GM21723 (cell line): ENCODE measurements at regions not wholly inside any gene's neighbourhood (a gene's known extent, or its start where the extent isn't known, plus 50 kb on each side); places are given as distances from the start of the nearest gene placed in this dataset.
"Not testable (repeated sequence)": the region's sequence is repeated elsewhere in the genome, so short reads cannot be mapped to it uniquely, and the experiment has no call there.

ENCODE experiments used
- ATAC-seq: cut with Tn5 transposase; IDR thresholded peaks from one replicate; pipeline ENCODE4 v1.9.1; 2021; ENCODE audit warnings: mild to moderate bottlenecking, moderate library complexity; ENCODE audit not compliant: unreplicated experiment

DNA sequence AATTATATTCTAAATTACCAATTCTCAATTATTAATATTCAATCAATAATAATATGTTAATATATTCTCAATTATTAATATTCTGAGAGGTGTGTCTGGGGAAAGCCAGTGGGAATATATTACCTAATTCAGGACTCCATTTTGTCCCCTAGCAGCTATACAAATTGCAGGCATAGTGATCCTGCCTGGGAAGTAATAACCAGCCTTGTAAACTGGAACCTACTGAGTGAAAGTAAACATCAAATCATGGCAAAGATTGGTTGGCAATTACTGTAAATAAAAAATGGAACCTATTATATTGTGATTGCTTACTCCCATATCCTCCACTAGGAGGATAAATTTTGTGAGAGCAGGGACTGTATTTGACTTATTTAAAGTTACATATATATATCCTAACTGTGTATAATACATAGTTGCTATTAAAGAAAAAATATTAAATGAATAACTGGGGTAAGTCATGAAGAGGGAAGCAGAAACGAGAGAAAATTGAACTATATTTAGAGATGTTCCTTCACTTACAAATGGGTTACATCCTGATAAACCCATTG, 150.5 kb upstream of the ELL2 start:
- no peak for ATAC-seq

DNA sequence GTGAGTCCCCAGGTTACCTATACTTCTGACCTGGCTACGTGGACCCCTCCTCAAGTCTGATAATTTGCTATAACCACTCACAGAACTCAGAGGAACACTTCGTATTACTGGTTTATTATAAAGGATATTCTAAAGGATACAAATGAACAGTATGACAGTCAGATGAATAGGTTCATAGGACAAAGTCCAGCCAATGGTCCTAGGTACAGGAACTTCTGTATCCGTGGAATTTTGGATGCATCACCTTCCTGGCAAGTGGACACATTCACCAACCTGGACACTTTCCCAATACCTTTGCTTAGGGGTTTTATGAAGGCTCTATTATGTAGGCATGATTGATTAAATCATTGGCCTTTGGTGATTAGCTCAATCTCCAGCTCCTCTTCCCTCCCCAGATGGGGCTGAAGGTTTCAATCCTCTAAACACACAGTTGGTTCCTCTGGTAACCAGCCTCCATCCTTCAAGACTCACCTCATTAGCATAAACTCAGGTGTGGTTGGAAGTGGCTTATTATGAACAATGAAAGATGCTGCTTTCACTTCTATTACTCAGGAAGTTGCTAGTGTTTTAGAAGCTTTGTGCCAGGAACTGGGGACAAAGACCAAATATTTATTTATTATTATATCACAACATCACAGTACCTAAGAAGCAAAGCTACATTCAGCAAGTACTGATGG, 149.6 kb upstream of the ELL2 start:
- no peak for ATAC-seq

DNA sequence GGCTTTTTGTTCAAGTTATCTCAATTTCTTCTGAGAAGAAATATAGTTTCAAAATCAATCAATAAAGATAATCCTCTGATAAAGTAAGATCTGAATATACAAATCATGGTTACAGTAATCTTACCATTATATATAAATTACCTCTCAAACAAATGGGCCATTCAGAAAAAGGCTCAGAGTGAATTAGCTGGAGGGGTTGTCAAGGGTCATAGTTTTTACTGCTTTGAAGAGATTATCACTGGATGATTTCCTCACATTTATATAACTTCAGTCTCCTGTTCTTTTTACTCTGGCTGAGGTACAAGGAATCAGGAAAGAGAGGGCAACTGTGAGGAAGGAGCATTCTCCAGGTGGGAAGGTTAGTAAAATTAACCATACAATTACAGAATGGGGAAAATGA, 148.6 kb upstream of the ELL2 start:
- ATAC-seq: no peak

DNA sequence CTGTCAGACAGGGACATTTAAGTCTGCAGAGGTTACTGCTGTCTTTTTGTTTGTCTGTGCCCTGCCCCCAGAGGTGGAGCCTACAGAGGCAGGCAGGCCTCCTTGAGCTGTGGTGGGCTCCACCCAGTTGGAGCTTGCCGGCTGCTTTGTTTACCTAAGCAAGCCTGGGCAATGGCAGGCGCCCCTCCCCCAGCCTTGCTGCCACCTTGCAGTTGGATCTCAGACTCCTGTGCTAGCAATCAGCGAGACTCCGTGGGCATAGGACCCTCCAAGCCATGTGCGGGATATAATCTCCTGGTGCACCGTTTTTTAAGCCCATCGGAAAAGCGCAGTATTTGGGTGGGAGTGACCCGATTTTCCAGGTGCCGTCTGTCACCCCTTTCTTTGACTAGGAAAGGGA, 147.0 kb upstream of the ELL2 start:
- not testable (repeated sequence) for ATAC-seq

DNA sequence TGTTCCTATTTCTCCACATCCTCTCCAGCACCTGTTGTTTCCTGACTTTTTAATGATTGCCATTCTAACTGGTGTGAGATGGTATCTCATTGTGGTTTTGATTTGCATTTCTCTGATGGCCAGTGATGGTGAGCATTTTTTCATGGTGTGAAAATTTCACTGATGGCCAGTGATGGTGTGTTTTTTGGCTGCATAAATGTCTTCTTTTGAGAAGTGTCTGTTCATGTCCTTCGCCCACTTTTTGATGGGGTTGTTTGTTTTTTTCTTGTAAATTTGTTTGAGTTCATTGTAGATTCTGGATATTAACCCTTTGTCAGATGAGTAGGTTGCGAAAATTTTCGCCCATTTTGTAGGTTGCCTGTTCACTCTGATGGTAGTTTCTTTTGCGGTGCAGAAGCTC, 142.2 kb upstream of the ELL2 start:
- not testable (repeated sequence) for ATAC-seq

DNA sequence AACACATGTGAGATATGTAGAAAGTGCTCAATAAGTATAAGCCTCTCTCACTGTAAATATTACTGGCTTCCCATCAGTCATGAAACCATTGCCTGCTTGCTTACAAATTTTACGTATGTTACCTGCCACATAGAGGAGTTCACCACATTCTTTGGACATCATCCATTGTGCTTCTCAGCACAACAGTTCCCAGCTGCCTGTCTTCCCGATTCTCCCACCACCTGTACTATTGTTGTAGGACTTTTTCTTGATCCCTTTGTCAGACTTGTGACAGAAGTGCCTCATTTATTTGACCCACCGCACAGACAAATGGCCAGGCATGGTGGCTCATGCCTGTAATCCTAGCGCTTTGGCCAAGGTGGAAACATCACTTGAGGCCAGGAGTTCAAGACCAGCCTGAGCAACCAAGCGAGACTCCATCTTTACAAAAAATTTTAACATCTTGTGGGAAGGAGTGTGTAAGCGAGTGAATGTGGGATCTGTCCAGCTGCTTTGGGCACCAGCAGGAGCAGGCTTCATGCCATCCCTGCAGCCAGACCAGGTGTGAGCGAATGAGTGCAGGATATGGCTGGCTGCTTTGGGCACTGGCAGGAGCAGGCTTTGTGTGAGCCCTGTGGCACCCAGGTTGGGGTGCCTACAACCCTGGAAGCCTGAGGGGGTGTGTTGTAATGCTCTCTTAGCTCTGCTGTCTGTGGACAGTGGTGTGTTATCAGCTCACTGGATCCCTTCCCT, 139.9 kb upstream of the ELL2 start:
- no peak for ATAC-seq

DNA sequence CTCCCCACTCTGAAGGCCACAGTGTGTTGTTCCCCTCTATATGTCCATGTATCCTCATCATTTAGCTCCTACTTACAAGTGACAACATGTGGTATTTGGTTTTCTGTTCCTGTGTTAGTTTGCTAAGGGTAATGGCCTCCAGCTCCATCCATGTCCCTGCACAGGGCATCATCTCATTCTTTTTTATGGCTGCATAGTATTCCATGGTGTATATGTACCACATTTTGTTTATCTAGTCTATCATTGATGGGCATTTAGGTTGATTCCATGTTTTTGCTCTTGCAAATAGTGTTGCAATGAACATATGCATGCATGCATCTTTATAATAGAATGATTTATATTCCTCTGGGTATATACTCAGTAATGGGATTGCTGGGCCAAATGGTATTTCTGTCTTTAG, 135.8 kb upstream of the ELL2 start:
- ATAC-seq: not testable (repeated sequence)

DNA sequence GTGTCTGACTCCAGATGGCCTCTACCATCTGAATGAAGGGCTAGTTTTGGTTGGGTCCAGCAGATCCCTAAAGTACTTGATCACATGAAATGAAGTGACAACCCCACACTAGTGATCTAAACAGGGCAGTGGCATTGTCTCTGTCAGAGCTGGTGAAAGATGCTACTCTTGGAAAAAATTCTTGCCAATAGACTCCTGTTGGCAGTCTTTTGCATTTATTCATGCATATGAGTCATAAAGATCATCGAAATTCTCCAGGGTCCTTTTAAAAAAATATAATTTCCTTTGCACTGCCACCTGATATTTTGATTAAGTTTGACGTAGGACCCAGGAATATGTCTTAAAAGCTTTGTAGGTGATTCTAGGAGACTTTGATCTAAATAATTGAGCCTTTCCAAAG, 135.1 kb upstream of the ELL2 start:
- ATAC-seq: no peak

DNA sequence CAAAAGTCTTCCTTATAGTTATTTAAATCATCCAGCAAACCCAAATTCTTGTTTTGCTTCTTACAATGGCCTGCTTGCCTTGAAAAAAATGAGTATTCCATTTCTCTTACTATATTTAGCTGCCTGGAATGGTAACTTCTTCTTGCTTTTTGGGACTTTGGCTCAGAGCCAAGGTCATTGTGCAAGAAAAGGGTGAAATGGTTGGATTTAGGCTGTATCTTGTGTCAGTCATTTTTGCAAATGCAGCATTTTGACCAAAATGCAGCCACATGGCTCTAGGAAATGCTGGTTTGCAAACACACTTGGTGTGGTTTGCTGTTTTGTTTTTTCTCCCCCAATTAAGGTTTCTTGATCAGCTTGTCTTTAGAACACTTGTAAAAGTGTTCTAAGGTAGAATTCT, 133.3 kb upstream of the ELL2 start:
- no peak for ATAC-seq

DNA sequence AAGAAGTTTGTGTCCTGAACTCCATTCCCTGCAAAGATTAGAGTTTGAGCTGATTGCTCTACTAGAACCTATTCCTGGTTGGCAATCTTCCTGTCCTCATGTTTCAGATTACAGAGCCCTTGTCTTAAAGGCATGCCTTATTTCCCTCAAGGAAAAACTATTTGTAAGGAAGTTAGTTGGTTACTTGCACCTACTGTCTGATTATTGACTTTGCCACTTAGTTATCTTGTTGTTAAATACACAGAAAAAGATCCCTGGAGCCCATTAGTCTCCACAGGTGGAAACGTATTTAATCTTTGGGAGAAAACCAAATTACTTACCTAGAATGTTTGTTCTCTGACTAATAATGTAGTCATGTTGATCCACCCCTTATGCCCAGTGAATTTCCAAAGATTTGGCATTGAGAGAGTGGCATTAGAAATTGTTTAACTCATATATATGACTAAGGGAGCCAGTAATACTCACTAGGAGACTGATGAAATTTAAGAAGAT, 132.3 kb upstream of the ELL2 start:
- no peak for ATAC-seq

DNA sequence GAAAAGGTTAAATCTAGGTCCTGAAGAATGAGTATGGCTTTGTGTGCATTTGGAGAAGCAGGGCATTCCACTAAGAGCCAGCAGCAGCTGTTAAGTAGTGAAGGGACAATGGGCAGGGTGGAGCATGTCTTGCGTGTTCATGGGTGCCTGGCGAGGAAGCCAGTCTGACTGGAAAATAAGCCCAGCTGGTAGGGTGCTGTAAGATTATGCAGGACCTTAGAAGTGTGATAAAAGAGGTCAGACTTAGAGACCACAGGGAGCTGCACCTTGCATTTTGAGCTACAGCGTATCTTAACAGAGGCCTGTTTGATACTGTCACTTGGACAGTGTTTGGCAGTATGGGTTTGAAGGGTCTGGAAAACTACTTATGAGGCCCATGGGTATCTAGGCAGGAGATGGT, 131.7 kb upstream of the ELL2 start:
- no peak for ATAC-seq

DNA sequence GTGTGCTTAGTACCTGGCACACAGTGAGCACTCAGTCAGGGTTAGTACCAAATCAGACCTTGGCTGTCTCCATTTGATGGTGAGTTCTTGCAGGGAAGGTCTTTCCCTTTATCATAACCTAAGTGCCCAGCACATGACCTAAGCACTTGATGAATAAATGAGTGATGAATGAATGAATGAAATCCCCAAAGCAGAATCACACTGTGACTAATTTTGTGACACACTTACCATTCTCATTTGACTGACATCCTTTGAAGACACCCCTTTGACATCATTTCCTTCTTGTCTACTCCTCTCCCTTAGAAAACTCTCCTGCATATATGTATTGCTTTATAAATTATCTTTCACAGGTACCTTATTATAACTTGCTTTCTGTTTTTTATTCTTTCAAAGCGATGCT, 130.2 kb upstream of the ELL2 start:
- no peak for ATAC-seq

DNA sequence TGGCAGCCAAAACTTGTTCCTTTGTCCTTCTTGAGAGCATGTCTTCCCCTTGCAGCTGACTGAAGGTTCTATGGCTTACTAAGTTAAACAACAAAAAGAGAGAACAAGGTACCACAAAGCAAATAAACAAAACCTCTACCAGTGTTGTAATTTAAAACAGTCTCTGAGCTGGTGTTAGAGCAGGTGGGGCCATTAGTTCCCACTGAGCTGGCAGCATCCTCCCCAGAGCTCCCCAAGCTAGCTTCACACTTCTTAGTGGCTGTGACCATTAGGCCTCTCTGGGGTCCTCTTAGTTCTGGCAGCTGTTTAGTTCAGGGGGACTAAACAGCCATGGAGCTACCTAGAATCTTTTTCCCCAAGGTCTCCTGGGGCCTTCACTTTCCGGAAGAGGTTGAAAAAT, 128.6 kb upstream of the ELL2 start:
- no peak for ATAC-seq

DNA sequence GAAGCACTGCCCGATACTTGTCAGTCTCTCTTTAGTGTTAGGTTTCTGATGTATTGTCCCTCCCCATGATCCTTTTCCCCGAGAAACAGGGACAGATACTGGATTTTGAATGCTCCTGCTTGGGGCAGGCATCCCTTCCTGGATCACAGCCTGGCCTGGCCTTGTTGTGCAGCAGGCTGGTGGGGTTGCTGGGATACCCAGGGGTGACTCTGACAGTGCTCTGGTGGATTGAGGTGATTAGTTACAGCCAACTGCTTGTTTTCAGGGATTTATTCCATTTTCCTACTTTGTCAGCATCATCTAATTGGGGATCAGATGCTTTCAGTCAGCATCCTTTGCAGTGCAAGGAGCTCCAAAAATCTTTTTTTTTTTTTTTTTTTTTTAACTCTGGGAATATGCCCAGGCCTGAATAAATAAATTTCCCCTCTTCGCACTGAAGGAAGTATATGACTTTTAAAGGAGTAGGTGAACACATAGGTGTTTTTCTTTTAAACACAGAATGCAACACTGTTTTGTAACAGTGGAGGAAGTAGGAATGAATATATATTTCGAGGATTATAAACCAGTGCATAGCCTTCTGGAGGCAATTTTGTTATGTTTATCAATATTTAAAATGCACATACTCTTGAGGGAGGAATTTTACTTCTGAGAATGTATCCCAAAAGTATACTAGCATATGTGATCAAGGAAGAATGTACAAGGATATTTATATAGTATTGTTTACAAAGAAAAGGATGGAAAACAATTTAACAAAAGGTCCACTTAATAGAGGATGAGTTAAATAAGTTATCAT, 127.3 kb upstream of the ELL2 start:
- no peak for ATAC-seq

DNA sequence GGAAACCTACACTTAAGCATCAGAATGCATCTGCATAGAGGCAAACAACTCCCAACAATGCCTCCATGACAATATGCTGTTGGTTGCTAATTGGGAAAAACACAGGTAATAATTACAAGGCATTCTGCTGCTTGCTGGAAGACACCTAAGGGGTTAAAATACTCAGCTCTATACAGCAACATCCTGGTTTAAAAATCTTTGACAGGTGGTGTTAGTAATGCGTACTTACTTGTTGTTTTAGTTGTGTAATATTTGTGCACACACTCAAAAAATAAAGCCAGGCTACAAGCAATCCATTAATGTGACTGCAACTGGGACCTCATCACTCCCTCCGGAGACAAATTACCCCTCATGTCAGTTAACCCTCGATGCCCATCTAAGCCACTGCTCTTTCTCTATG, 126.3 kb upstream of the ELL2 start:
- no peak for ATAC-seq

DNA sequence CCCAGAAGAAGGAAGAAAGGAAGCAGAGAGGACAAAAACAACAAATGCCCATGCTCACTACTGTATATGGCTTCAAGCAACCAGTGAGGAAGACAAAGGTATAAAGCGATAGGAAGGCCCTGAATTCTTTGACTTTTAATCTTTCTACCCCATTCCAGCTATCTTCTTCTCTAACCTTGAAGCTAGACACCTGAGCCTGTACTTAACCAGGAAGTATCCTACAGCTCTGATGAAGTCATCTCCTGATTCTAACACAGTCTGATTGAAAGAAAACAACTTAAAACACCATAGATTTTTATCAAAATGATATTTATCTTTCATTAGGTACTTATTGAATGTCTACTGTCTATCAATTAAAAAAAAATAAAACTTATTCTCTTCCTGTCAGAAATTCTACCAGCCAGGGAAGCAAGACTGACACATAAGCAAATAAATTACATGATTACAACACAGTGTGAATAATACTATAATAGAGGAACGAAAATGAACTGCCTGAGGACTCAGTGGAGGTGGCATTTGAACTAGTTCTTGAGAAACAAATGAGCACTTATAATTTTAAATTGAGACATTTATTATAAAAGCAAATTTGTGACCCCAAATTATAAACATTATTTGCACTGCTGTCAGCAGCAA, 123.3 kb upstream of the ELL2 start:
- ATAC-seq: no peak

DNA sequence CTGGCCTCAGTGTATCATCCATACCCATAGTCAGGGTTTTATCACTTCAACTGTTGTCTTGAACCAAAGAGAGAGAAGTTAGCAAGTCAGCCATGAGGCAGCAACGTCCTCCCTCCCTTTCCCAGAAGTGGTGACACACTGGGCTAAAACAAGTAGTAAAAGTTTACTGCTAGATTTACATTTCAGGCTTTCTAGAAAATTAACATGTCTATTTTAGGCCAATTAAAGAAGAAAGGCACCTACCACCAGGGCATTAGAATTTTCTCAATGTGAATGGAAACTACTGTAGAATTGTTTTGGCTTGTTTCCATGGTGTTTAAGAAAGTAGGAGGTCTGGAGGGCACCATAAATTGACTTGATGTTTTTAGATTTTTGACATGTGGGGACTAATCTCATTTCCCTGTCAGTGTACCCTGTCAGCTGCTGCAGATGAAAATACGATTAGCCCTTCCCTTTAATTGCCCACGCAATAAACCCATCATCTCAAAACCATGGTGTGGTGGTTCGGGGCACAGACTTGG, 121.8 kb upstream of the ELL2 start:
- ATAC-seq: no peak

DNA sequence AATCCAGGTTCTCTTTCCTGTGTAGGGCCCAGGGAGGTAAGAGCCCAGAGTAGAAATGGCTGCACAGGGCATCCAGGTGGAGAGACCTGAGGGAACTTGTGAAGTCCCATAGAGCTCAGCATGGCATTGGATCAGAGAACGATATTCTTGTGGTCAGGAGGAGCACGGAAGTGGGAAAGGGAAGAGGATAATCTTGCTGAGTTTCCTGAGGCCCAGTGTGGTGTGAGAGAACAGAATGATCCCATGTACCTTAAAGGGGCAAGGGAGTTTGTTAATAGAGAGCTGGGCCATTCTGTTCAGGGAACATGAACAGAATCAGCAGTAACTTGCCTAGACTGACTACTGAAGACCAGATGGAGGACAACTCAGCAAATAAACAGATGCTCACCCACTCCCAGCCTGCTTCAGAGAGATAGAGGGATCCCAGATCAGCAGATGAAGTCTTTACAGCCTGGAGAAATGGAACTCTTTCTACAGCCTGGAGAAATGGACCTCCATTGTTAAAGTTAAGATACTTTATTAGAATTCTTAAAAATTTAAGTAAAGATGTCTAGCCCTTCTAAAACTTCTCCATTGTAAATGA, 119.7 kb upstream of the ELL2 start:
- no peak for ATAC-seq

DNA sequence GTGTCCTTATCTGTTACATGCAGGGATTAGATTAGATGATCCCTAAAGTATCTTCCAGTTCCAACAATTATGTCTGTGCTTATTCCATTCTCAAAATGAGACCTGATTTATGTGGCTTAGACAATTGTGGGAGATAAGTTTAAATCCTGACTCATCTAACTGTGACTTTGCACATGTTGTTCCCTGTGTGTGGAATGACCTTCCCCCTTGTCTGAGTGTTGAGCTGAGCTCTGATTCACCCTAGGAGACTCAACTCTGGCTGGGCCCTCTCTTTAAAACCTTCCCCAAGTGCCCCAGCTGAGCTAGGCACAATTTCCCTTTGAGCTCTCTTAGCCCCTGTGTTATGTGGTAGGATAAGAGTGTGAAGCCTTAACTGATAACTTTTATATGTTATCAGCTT, 118.9 kb upstream of the ELL2 start:
- ATAC-seq: no peak

DNA sequence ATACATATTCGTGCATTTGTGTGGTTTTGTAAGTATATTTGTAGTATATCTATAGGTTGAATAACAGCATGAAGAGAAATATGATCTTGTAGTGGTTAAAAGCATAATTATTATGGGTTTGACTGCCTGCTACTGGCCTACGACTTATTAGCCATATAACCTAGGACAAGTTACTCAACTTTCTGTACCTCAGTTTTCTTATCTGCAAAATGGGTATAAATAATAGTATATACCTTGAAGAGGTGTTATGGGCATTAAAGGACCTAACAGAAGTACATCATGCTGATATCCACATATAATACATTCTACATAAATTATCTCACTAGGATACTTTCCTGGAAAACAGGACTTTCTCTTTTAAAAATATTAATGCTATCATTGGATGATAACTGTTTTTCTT, 118.3 kb upstream of the ELL2 start:
- ATAC-seq: no peak
